ENCODE measurements at regions not wholly inside any gene's neighbourhood (a gene's known extent, or its start where the extent isn't known, plus 50 kb on each side); places are given as distances from the start of the nearest gene placed in this dataset.

DNA sequence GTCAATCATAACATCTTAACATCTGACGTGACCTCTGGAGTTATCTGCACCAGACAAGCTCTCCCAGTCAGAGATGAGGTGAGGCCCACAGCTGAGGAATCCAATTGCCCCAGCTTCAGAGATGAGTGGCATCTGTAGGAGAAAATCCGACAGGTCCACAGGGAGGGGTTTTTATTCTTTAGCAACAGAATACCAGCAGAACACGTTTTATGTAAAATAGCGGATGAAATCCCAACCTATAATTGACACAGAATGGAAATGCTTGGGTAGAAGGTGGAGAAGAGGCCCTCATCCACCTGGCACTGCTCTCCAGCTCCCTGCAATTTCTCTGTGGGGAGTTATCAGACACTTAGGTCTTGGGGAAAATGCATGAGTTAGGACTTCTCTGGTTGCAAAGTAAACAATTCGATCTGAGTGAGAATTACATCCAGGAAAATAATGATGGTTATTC lies 144.2 kb upstream of the NRP1 start:
- TF ChIP-seq EGR1 (IDR thresholded peaks at IDR 0.05), result no peak
- no peak for TF ChIP-seq NFIC (IDR thresholded peaks at IDR 0.05)
- no peak for TF ChIP-seq CREB1 (IDR thresholded peaks at IDR 0.05; ENCODE audit: low read depth)
- TF ChIP-seq, protein P1, sequence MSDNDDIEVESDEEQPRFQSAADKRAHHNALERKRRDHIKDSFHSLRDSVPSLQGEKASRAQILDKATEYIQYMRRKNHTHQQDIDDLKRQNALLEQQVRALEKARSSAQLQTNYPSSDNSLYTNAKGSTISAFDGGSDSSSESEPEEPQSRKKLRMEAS (IDR thresholded peaks at IDR 0.05), result no peak
